ENCODE measurements at regions not wholly inside any gene's neighbourhood (a gene's known extent, or its start where the extent isn't known, plus 50 kb on each side); places are given as distances from the start of the nearest gene placed in this dataset.

DNA sequence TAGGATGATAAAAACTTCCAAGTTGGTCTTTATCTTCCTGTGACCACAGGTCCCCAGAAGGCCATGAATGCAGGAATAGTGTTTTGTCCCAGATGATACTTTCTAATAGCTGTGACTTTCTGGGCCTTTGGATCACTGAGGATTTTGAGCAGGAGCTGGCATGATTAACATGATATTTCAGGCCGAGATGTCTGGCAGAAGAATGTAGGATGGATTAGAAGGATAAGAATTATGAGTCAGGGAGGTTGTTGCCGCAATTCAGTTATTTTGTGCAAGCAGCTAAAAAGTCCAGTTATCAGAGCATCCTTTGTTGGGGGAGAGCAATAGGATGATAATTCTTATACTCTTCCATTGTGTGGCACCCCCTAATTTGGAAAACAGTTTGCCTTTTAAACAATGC lies 189.7 kb downstream of the PSAT1 start:
- no peak overlapping the region for H3K4me3 ChIP-seq (ENCODE audit: low read depth, low read length)
- TF ChIP-seq, protein P1, sequence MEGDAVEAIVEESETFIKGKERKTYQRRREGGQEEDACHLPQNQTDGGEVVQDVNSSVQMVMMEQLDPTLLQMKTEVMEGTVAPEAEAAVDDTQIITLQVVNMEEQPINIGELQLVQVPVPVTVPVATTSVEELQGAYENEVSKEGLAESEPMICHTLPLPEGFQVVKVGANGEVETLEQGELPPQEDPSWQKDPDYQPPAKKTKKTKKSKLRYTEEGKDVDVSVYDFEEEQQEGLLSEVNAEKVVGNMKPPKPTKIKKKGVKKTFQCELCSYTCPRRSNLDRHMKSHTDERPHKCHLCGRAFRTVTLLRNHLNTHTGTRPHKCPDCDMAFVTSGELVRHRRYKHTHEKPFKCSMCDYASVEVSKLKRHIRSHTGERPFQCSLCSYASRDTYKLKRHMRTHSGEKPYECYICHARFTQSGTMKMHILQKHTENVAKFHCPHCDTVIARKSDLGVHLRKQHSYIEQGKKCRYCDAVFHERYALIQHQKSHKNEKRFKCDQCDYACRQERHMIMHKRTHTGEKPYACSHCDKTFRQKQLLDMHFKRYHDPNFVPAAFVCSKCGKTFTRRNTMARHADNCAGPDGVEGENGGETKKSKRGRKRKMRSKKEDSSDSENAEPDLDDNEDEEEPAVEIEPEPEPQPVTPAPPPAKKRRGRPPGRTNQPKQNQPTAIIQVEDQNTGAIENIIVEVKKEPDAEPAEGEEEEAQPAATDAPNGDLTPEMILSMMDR (IDR thresholded peaks at IDR 0.05; ENCODE audit: insufficient read depth, low read length): no peak
- no peak for DNase-seq (ENCODE audit: low read depth)

DNA sequence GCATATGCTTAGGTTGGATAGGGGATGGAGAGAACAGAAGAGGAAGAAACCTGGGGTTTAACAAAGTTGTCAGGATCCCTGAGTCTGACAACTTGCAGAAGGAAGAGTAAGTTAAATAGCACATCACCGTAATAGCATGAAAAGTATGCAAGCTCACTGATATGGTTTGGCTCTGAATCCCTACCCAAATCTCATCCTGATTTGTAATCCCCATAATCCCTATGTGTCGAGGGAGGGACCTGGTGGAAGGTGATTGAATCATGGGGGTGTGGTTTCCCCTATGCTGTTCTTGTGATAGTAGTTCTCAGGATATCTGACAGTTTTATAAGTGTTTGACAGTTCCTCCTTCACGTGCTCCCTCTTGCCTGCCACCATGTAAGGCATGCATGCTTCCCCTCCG lies 193.3 kb downstream of the PSAT1 start:
- TF ChIP-seq, protein P1 (IDR thresholded peaks at IDR 0.05; ENCODE audit: insufficient read depth, low read length): no peak
- no peak for DNase-seq (ENCODE audit: low read depth)
- H3K4me3 ChIP-seq (ENCODE audit: low read depth, low read length): no peak overlapping the region

DNA sequence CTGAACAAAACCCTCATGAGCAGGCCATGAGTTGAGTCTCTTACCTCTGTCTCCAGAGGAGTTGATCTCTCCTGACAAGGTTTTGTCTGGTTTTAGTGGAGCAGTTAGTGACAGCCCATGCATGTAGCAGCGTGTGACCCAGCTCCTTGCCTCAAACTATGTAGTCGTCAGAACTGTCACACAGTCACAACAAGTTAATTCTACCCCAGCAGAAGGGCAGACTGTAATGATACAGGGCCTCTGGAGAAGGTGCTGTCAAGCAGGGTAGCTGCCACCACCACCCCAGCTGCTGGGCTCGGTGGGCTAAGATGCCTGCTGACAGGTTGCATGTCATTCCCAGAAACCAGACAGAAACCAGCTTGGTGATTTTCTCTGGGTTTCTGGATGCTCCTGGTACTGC lies 194.5 kb downstream of the PSAT1 start:
- TF ChIP-seq, protein P1 (IDR thresholded peaks at IDR 0.05; ENCODE audit: insufficient read depth, low read length): no peak
- no peak for DNase-seq (ENCODE audit: low read depth)
- no peak overlapping the region for H3K4me3 ChIP-seq (ENCODE audit: low read depth, low read length)

DNA sequence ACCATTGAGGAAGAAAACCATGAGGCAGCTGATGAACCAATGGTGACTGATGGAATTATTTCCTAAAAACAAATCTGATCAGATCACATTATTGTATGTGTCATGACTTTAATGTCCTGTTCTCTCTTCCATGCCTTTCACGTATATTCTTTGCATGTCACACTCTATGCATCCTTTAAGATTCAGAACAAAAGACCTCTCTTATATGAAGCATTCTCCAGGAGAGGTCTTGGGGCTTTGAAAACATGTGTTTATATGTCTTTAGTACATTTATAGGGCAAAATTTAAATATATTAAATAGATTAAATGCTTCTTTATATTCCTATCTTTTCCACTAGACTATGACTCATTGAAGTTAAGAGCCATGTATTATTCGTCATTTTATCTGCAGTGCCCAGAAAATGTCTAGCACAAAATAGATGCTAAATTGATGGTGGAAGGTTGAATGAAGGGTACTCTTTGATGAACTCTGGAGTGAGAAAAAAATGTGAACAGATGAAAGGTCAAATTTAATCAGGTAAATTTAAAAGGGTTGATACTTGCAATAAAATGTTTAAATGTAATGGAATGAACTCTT lies 196.3 kb downstream of the PSAT1 start:
- no peak overlapping the region for H3K4me3 ChIP-seq (ENCODE audit: low read depth, low read length)
- TF ChIP-seq, protein P1 (IDR thresholded peaks at IDR 0.05; ENCODE audit: insufficient read depth, low read length): no peak
- DNase-seq (ENCODE audit: low read depth): no peak

DNA sequence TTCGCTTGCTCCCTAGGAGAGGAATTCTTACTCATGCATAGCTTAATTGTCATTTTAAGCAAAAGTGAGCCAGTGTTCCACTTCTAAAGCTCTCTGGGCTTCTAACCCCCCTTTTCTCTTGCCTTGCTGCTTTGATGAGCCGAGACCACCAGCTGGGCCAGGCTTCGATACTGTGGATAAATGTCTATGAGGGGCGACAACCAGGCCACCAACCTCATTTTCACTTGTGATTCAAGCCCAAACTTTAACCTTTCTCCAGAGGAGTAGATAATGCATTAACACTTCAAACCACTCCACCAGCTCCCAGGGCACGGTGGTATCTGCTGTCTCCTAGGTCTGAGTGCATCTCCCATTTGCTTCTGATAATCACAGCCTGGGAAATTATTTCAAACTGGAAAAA lies 205.6 kb downstream of the PSAT1 start:
- DNase-seq (ENCODE audit: low read depth): no peak
- no peak overlapping the region for H3K4me3 ChIP-seq (ENCODE audit: low read depth, low read length)
- TF ChIP-seq, protein P1 (IDR thresholded peaks at IDR 0.05; ENCODE audit: insufficient read depth, low read length): no peak

DNA sequence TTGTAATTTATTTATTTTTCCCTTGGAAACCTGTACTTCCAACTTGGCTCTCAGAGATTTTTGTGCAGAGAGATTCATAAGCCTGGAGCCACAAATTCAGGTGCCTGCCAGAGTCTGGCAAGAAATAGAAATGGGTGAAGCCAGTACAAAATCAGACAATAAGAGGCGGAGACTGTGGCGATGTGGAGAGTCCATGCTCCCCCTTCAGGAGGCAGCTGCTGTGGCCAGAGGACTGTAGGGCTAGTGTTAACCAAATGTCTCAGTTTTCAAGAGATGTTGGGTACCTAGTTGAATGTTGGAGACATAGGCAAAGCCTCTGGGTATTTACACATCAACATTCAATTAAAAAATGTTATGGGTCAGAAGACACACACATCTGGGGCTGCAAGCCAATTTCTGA lies 208.6 kb downstream of the PSAT1 start:
- H3K4me3 ChIP-seq (ENCODE audit: low read depth, low read length): no peak overlapping the region
- no peak for DNase-seq (ENCODE audit: low read depth)
- TF ChIP-seq, protein P1 (IDR thresholded peaks at IDR 0.05; ENCODE audit: insufficient read depth, low read length): no peak

DNA sequence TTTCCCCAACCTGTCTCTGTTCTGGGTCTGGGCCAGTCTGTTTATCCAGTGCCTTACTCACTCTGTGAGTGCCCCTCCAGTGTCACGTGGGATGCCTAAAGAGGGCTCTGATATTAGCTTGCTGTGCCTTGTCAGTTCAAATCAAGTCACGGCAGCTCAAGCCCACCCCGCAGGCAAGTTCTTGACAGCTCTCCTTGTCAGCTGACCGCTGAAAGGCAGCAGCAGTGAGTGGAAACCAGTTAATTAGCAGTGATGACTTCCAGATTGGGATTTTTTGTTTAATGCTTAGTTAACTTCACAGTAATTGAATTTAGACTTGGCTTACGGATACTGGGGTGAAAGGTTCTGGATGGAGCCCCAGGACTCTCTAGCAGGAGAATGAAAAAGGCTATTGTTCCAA lies 210.1 kb downstream of the PSAT1 start:
- H3K4me3 ChIP-seq (ENCODE audit: low read depth, low read length): no peak overlapping the region
- DNase-seq (ENCODE audit: low read depth): no peak
- TF ChIP-seq, protein P1 (IDR thresholded peaks at IDR 0.05; ENCODE audit: insufficient read depth, low read length): no peak

All from fibroblast of the aortic adventitia (primary cell).